HEK293 (cell line): ENCODE measurements at regions not wholly inside any gene's neighbourhood (a gene's known extent, or its start where the extent isn't known, plus 50 kb on each side); places are given as distances from the start of the nearest gene placed in this dataset.

ENCODE experiments used
- CTCF ChIA-PET: fragments of 350-600 bp; formaldehyde crosslinking; extraction: SDS; loops from one replicate; lab custom pipeline; 2021; ENCODE audit warnings: antibody characterized with exemption; lab: Yijun Ruan, JAX
- POLR2A ChIA-PET: fragments of 300-600 bp; formaldehyde crosslinking; extraction: SDS; loops from one replicate; lab custom pipeline; 2020; ENCODE audit warnings: antibody characterized with exemption, inconsistent platforms; lab: Yijun Ruan, JAX
- H3K27ac ChIP-seq: fragments of 200-500 bp; sonication (Bioruptor generic); 2 replicates; pipeline ENCODE4 v1.5.1; 2014; ENCODE audit warnings: low read depth, low read length, control low read depth, inconsistent platforms; ENCODE audit errors: extremely low read depth
- H3K36me3 ChIP-seq, 2 experiments: fragments of 200-500 bp in 1 of 2; sonication (Bioruptor generic) in 1 of 2; 1 replicate in 1 of 2; 2 replicates in 1 of 2; pipeline ENCODE4 v1.5.1; 2014 to 2017; ENCODE audit warnings: inconsistent platforms in 2 of 2, low read length in 2 of 2; ENCODE audit not compliant: control insufficient read depth in 2 of 2, insufficient read depth in 1 of 2
- H3K4me1 ChIP-seq: fragments of 200-500 bp; sonication (Bioruptor generic); 2 replicates; pipeline ENCODE4 v1.5.1; 2014; ENCODE audit warnings: mild to moderate bottlenecking, low read length, inconsistent platforms; ENCODE audit not compliant: control insufficient read depth, insufficient read depth
- H3K4me3 ChIP-seq: 2 replicates; pipeline ENCODE4 v1.5.1; 2011; ENCODE audit warnings: low read depth, mild to moderate bottlenecking, control low read depth, low read length, moderate library complexity
- H3K9me3 ChIP-seq: fragments of 200-500 bp; sonication (Bioruptor generic); 2 replicates; pipeline ENCODE4 v1.5.1; 2014; ENCODE audit warnings: low read depth, low read length, inconsistent platforms; ENCODE audit not compliant: control insufficient read depth, insufficient read depth
- ATF2 ChIP-seq: fragments of 450-650 bp; formaldehyde crosslinking; IDR thresholded peaks from 2 replicates; pipeline ENCODE4 v1.5.1; 2016; ENCODE audit warnings: missing biosample characterization, missing genetic modification characterization, low read depth
- GLI4 ChIP-seq: fragments of 450-650 bp; formaldehyde crosslinking; IDR thresholded peaks from 2 replicates; pipeline ENCODE4 v1.5.1; 2016; ENCODE audit warnings: missing biosample characterization, missing genetic modification characterization
- INSM2 ChIP-seq: fragments of 450-650 bp; formaldehyde crosslinking; IDR thresholded peaks from 2 replicates; pipeline ENCODE4 v1.5.1; 2016; ENCODE audit warnings: missing biosample characterization, missing genetic modification characterization
- KLF8 ChIP-seq: fragments of 450-650 bp; formaldehyde crosslinking; IDR thresholded peaks from 2 replicates; pipeline ENCODE4 v1.5.1; 2016; ENCODE audit warnings: missing biosample characterization, missing genetic modification characterization
- MYNN ChIP-seq: fragments of 450-650 bp; formaldehyde crosslinking; IDR thresholded peaks from 2 replicates; pipeline ENCODE4 v1.5.1; 2016; ENCODE audit warnings: missing biosample characterization, missing genetic modification characterization, borderline replicate concordance
- OSR2 ChIP-seq: fragments of 450-650 bp; formaldehyde crosslinking; IDR thresholded peaks from 2 replicates; pipeline ENCODE4 v1.5.1; 2016; ENCODE audit warnings: missing biosample characterization, missing genetic modification characterization
- PBX3 ChIP-seq: sonication (generic); formaldehyde crosslinking; IDR thresholded peaks from 2 replicates; pipeline ENCODE4 v1.8.1; 2022; ENCODE audit warnings: mild to moderate bottlenecking, moderate library complexity, missing genetic modification reagents
- SALL2 ChIP-seq: fragments of 450-650 bp; formaldehyde crosslinking; IDR thresholded peaks from 2 replicates; pipeline ENCODE4 v1.5.0; 2017; ENCODE audit warnings: missing biosample characterization, mild to moderate bottlenecking, missing genetic modification characterization, borderline replicate concordance
- ZBTB21 ChIP-seq: fragments of 450-650 bp; formaldehyde crosslinking; IDR thresholded peaks from 2 replicates; pipeline ENCODE4 v1.5.1; 2017; ENCODE audit warnings: missing biosample characterization, missing genetic modification characterization
- ZFP3 ChIP-seq: fragments of 450-650 bp; formaldehyde crosslinking; IDR thresholded peaks from 2 replicates; pipeline ENCODE4 v1.5.1; 2016; ENCODE audit warnings: low read depth, missing biosample characterization, missing genetic modification characterization
- ZNF133 ChIP-seq: fragments of 450-650 bp; formaldehyde crosslinking; IDR thresholded peaks from 2 replicates; pipeline ENCODE4 v1.5.1; 2016; ENCODE audit warnings: missing biosample characterization, missing genetic modification characterization
- ZNF146 ChIP-seq: fragments of 450-650 bp; formaldehyde crosslinking; IDR thresholded peaks from 2 replicates; pipeline ENCODE4 v1.5.1; 2016; ENCODE audit warnings: missing biosample characterization, missing genetic modification characterization
- ZNF169 ChIP-seq: fragments of 450-650 bp; formaldehyde crosslinking; IDR thresholded peaks from 2 replicates; pipeline ENCODE4 v1.5.1; 2016; ENCODE audit warnings: missing biosample characterization, missing genetic modification characterization
- ZNF248 ChIP-seq: fragments of 450-650 bp; formaldehyde crosslinking; IDR thresholded peaks from 2 replicates; pipeline ENCODE4 v1.5.1; 2017; ENCODE audit warnings: missing biosample characterization, missing genetic modification characterization
- ZNF37A ChIP-seq: fragments of 450-650 bp; IDR thresholded peaks from 2 replicates; pipeline ENCODE4 v1.5.1; 2018; ENCODE audit warnings: missing biosample characterization, missing genetic modification characterization
- ZNF394 ChIP-seq: fragments of 450-650 bp; formaldehyde crosslinking; IDR thresholded peaks from 2 replicates; pipeline ENCODE4 v1.5.1; 2016; ENCODE audit warnings: missing biosample characterization, missing genetic modification characterization, mild to moderate bottlenecking, moderate library complexity, borderline replicate concordance
- ZNF426 ChIP-seq: fragments of 450-650 bp; formaldehyde crosslinking; IDR thresholded peaks from 2 replicates; pipeline ENCODE4 v1.5.1; 2017; ENCODE audit warnings: missing biosample characterization, missing genetic modification characterization, mild to moderate bottlenecking, inconsistent platforms, moderate library complexity
- ZNF510 ChIP-seq: fragments of 450-650 bp; formaldehyde crosslinking; IDR thresholded peaks from 2 replicates; pipeline ENCODE4 v1.5.1; 2018; ENCODE audit warnings: mild to moderate bottlenecking, missing genetic modification characterization, missing biosample characterization; ENCODE audit not compliant: insufficient replicate concordance
- ZNF561 ChIP-seq: fragments of 450-650 bp; IDR thresholded peaks from 2 replicates; pipeline ENCODE4 v1.5.1; 2018; ENCODE audit warnings: missing biosample characterization, missing genetic modification characterization, borderline replicate concordance
- ZNF571 ChIP-seq: fragments of 450-650 bp; formaldehyde crosslinking; IDR thresholded peaks from 2 replicates; pipeline ENCODE4 v1.5.0; 2017; ENCODE audit warnings: missing biosample characterization, missing genetic modification characterization
- ZNF600 ChIP-seq: fragments of 450-650 bp; formaldehyde crosslinking; IDR thresholded peaks from 2 replicates; pipeline ENCODE4 v1.5.1; 2016; ENCODE audit warnings: missing biosample characterization, missing genetic modification characterization
- ZXDB ChIP-seq: fragments of 450-650 bp; formaldehyde crosslinking; IDR thresholded peaks from 2 replicates; pipeline ENCODE4 v1.5.1; 2016; ENCODE audit warnings: missing biosample characterization, missing genetic modification characterization

- Histone ChIP-seq H3K36me3 (no peaks in the 10 kb centered on the region), H3K9me3 (no peaks in the 10 kb centered on the region), H3K4me3 (no peak overlapping the region), H3K27ac (no peak overlapping the region), H3K4me1 (no peaks in the 10 kb centered on the region)
- CTCF ChIA-PET: no interaction called here
- TF ChIP-seq KLF8 (tag by site-specific recombination) (no peak), ATF2 (tag by site-specific recombination) (no peak), INSM2 (no peak), ZNF394 (tag by site-specific recombination) (no peak), ZNF426 (tag by site-specific recombination) (no peak), ZNF561 (no peak)
- POLR2A ChIA-PET: interaction anchor here (0.7 kb wide), 1 partner anchor 402 kb away, joined by 3 read pairs; no protein-coding TSS in a partner anchor
Observed at GRCh38 chr1:106791041-106791440, 265.4 kb upstream of the PRMT6 start.

- CTCF ChIA-PET: no interaction called here
- POLR2A ChIA-PET: no interaction called here
- TF ChIP-seq ZNF510 (no peak), ZNF600 (tag by site-specific recombination) (no peak), PBX3 (CRISPR knock-in tag) (no peak), MYNN (tag by site-specific recombination) (no peak), GLI4 (no peak), OSR2 (tag by site-specific recombination) (no peak), ZFP3 (tag by site-specific recombination) (no peak), ZNF133 (tag by site-specific recombination) (no peak), ZNF169 (tag by site-specific recombination) (no peak), ZBTB21 (tag by site-specific recombination) (no peak), ZNF248 (no peak), ZNF146 (no peak), ZNF37A (tag by site-specific recombination) (no peak), SALL2 (tag by site-specific recombination) (no peak), ZNF571 (tag by site-specific recombination) (no peak), ZXDB (tag by site-specific recombination) (no peak)
- Histone ChIP-seq H3K4me1 (no peaks in the 10 kb centered on the region), H3K36me3 (no peaks in the 10 kb centered on the region), H3K4me3 (no peak overlapping the region), H3K27ac (no peak overlapping the region), H3K9me3 (no peaks in the 10 kb centered on the region)
Observed at GRCh38 chr1:106793651-106794050, 262.8 kb upstream of the PRMT6 start.
